ENCODE measurements at regions not wholly inside any gene's neighbourhood (a gene's known extent, or its start where the extent isn't known, plus 50 kb on each side); places are given as distances from the start of the nearest gene placed in this dataset.

DNA sequence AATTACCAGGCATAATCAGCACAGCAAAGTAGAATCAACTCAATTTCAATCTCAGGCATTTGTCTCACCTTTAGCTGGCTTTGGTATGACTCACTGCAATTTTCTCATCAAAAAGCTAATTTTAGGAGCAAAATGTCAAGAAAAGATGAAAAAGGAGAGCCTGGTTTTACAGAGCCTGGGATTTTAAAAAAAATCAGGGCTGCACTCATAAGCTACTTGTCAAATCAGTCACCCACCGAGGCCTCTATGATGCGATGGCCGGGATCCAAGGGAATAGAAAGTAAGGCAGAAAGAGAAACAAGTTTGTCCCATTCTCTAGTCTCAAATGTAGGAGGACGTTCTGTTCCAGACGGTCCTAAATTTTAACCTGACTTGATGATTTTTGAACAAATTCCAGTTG is 170.9 kb downstream of the SOCS6 start:
- TF ChIP-seq TAF1 (IDR thresholded peaks at IDR 0.05; ENCODE audit: low read depth) (no peak), YY1 (IDR thresholded peaks at IDR 0.05; ENCODE audit: low read depth) (no peak), EP300 (IDR thresholded peaks at IDR 0.05; ENCODE audit: borderline replicate concordance) (no peak)

Measured in Ishikawa (cell line).